Umbilical cord (tissue), 1 donor: ENCODE measurements at regions not wholly inside any gene's neighbourhood (a gene's known extent, or its start where the extent isn't known, plus 50 kb on each side); places are given as distances from the start of the nearest gene placed in this dataset.

Experiments
- DNase-seq: peaks from one replicate; pipeline ENCODE4 v3.0.0-alpha.2; 2015; ENCODE audit warnings: low spot score

GRCh38 chr7:145655666-145656065 is 460.9 kb upstream of the CNTNAP2 start:
- DNase-seq, result no peak

DNA sequence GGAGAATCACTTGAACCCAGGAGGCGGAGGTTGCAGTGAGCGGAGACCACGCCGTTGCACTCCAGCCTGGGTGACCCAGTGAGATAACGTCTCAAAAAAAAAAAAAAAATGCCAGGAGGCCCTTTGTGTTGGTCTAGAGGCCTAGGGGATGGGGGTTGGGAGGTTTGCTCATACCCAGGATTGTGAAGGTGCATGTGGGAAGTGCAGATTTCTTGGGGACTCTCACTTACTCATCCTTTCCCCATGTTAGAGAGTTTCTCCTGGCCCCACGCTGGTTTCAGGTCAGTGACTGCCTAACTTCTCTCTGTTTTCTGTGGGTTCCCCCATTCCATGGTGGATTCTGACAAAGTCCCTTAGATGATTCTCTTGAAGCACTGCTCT is 471.5 kb upstream of the CNTNAP2 start:
- DNase-seq, result no peak

- DNase-seq, result no peak
Observed at GRCh38 chr7:145644426-145645134, 472.0 kb upstream of the CNTNAP2 start.

DNA sequence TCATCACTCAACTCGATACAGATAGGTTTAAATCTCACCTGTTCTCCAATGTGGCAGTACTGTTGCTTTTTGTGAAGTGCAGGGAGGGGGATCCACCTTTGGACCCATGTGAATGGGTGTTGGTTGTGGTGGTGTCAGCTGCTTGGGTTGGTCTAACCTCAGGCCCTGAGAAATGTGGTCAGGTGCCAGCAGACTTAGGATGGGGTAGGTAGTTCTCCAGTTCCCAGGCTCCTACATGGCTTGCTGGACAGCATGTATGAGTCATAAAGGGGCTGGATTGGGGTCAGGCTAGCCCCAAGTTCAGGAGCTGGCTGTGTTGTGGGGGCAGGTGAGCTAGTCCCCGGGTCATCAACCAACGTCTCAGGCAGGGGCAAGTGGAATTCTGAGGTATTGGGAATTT is 472.6 kb upstream of the CNTNAP2 start:
- no peak for DNase-seq

DNA sequence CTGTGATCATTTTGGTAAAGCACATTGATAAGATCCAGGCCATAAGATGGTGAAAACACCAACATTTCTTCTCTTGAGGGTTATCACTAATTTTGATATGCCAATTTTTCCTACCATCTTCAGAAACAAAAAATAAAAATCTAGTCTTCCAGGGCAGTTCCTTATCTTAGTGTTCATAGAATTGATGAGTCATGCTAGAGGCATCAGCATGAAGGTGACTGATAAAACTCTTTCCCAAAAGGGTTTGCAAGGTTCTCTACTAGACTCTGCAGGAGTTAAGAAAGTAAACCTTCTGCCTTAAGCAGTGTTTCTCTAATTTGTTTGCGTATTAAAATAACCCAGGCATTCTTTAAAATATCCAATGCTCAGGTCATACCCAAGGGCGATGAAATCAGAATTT is 483.1 kb upstream of the CNTNAP2 start:
- no peak for DNase-seq

GRCh38 chr7:145624618-145625017 is 492.0 kb upstream of the CNTNAP2 start:
- DNase-seq, result no peak

- no peak for DNase-seq
Observed at GRCh38 chr7:145605963-145606362, 510.6 kb upstream of the CNTNAP2 start.

DNA sequence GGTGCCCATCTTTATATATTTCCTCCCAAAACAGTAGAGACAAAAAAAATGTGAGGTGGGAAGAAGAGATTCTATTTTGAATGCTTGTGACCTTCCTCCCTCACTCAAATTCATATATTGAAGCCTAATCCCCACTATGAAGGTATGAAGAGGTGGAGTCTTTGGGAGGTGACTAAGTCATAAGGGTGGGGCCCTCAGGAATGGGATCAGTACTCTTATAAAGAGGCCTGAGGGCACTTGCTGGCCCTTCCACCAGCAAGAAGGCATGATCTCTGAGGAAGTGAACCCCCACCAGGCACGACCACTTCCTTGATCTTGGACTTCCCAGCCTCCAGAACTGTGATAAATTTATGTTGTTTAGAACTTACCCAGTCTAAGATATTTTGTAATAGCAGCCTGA is 517.2 kb upstream of the CNTNAP2 start:
- DNase-seq, result no peak

GRCh38 chr7:145584401-145584800 is 532.2 kb upstream of the CNTNAP2 start:
- no peak for DNase-seq

- no peak for DNase-seq
Observed at GRCh38 chr7:145582742-145583303, 533.8 kb upstream of the CNTNAP2 start.

DNA sequence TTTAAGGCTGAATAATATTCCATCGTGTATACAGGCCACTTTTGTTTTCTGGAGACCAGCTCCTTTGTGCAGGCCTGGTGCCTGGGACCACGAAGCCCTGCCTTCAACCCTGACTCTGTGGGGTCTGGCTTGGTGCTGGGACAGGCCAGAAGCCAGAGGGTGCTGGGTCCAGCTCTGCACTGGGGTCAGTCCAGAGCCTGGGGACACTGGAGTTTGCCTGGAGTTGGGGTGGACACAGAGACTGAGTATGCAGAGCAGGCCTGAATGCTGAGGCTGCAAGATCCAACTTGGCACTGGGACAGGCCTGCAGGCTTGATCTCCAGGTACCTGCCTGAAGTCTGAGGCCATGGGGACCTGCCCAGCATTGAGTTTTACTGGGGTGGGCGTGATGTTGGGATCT is 558.8 kb upstream of the CNTNAP2 start:
- no peak for DNase-seq

- DNase-seq, result no peak
Observed at GRCh38 chr7:145543242-145543641, 573.4 kb upstream of the CNTNAP2 start.

- no peak for DNase-seq
Observed at GRCh38 chr7:145539910-145540309, 576.7 kb upstream of the CNTNAP2 start.

GRCh38 chr7:145534301-145534700 is 582.3 kb upstream of the CNTNAP2 start:
- DNase-seq, result no peak

DNA sequence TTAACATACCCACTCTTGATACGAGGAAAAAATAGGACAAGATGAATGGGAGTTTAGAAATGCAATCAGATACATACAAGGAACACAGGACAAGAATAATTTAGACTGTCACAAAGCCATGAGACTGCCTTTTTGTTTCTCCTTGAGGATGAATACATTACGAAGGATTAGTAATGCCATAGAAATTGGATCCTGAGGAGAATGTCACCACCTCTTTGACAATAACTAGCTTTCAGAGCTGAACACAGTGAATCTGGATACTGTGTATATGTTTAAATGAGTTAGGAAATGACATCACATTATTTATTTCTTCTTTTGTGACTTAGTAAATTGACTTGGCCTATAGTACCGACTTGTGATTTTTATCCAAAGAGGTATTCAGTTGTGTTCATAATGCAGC is 596.3 kb upstream of the CNTNAP2 start:
- DNase-seq, result no peak

DNA sequence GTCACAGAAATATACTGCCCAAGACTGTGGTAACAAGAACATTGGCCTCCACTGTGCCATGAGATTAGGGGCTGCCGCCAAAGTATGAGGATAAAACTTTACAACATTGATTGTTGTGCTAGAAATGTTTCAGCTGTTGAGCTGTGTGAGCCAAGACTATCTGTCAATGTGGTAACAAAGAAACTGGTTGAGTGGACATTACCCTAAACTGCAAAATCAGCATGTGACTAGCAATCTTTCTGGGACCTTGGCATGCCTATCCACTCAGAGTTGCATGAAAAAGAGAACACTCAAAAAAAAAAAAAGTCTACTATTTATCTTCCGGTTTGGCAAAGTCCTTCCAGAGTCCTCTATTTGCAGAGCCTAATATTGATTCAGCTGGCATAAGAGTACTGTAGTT is 605.6 kb upstream of the CNTNAP2 start:
- no peak for DNase-seq

- DNase-seq, result no peak
Observed at GRCh38 chr7:145497911-145498525, 618.6 kb upstream of the CNTNAP2 start.

DNA sequence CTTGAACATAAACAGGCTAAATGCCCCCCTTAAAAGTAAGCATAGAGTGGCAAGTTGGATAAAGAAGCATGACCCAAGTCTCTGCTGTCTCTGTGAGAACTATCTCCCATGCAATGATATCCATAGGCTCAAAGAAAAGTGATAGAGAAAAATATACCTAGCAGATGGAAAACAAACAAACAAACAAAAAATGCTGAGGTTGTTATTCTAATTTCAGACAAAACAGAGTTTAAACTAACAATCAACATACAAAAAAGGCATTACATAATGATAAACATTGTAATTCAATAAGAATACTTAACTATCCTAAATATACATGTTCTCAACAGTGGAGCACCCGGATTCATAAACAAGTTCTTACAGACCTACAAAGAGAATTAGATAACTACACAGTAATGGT is 626.2 kb upstream of the CNTNAP2 start:
- no peak for DNase-seq

DNA sequence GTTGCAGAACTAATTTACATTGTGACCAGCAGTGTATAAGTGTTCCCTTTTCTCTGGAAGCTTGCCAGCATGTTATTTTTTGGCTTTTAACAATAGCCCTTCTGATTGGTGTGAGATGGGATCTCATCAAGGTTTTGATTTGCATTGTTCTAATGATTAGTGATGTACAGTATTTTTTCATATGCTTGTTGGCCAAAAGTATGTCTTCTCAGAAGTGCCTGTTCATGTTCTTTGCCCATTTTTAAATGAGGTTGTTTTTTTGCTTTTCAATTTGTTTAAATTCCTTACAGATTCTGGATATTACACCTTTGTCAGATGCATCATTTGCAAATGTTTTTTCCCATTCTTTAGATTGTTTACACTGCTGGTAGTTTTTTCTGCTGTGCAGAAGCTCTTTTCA is 627.0 kb upstream of the CNTNAP2 start:
- DNase-seq, result no peak

GRCh38 chr7:145488816-145489215 is 627.8 kb upstream of the CNTNAP2 start:
- DNase-seq, result no peak

DNA sequence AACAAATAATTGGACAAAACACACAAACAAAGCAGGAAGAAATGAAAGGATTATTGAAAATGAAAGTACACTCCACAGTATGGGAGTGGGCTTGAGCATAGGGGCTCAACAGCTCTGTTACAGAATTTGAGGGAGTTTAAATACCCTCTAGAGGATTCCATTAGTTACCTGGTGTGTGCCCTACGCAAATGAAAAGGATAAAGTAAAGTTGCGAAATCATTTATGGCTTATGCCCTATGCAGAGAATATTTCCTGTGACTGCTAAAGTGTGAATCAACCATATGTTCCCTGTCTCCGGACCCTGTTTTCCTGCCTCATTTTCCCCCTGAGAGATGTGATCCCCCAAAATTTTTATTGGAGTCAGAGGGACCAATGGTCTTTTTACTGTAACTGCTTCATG is 634.6 kb upstream of the CNTNAP2 start:
- no peak for DNase-seq

GRCh38 chr7:145478541-145478940 is 638.1 kb upstream of the CNTNAP2 start:
- no peak for DNase-seq

DNA sequence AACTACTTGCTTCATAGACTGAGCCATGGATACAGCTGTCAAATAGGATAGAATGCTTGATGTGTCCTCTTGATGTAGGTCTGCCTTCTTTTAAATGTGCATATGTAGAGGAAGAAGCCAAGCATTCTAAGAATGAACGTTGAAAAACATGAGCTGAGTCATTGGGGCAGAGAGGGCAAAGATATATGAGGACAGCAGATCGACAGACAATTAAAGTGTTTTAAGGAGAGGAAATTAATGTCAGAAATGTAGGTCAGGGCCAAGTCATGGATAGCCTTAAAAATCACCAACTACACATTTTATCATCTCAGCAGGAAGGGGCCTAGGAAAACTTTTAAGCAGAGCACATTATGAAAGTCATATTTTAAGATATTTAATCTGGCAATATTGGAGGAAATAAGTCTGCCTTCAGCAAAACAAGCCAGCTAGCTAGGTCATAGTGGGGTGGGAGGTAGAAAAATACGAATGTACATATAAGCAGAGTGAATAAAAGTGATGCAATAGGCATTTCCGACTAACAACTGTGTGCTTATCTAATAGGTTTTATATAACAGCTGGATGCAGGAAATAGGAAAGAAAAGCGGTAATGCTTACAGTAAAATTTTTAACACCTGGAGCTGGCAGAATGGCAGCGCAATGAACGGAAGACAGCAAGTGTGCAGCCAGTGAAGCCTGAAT is 638.3 kb upstream of the TPK1 start:
- peak; percentile 1 for DNase-seq
